ENCODE measurements at regions not wholly inside any gene's neighbourhood (a gene's known extent, or its start where the extent isn't known, plus 50 kb on each side); places are given as distances from the start of the nearest gene placed in this dataset.

DNA sequence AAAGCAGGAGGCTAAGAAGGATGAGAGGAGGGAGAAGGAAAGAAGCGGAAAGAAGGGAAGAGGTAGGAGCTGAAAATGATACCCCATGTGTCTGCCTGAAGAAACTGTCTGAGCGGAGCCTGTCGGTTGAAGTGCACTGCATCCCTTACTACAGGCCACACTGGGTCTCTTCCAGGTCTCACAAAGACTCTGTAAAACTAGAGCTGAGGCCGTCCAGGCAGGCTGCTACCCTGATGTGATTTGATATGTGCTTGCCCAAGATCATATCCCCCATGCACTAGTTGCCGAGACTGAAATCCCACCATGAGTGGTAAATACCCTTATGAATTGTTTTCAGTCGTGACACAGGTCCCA, 134.4 kb downstream of the MAIP1 start:
- Histone ChIP-seq H4K20me1 (replicated peaks; ENCODE audit: insufficient read depth) (no peaks in the 10 kb centered on the region), H3K9me2 (ENCODE audit: insufficient read depth) (peaks cover 9% of the 10 kb centered on the region), H3K27me3 (ENCODE audit: insufficient read depth) (no peaks in the 10 kb centered on the region), H3K4me1 (ENCODE audit: insufficient read depth) (peaks cover 30% of the 10 kb centered on the region), H3K36me3 (ENCODE audit: insufficient read depth) (no peaks in the 10 kb centered on the region), H3K27ac (ENCODE audit: low read depth) (no peak overlapping the region), H3K79me2 (replicated peaks; ENCODE audit: insufficient read depth) (no peaks in the 10 kb centered on the region), H3K4me3 (no peak overlapping the region), H2AFZ (peak overlapping the region; percentile 80; the same call in 1 of the 2 replicates), H3K4me2 (no peak overlapping the region), H3F3A (replicated peaks; ENCODE audit: low read depth) (no peaks in the 10 kb centered on the region)
- Mint-ChIP-seq H3K36me3 (ENCODE audit: low read depth) (no peaks in the 10 kb centered on the region), H3K4me1 (peaks cover 38% of the 10 kb centered on the region), H3K27me3 (ENCODE audit: insufficient read depth, low read depth, poor library complexity) (peaks cover 4% of the 10 kb centered on the region), H3K4me3 (no peak overlapping the region), H3K9me3 (no peaks in the 10 kb centered on the region), H3K27ac (no peak overlapping the region)
- TF ChIP-seq, protein P1, sequence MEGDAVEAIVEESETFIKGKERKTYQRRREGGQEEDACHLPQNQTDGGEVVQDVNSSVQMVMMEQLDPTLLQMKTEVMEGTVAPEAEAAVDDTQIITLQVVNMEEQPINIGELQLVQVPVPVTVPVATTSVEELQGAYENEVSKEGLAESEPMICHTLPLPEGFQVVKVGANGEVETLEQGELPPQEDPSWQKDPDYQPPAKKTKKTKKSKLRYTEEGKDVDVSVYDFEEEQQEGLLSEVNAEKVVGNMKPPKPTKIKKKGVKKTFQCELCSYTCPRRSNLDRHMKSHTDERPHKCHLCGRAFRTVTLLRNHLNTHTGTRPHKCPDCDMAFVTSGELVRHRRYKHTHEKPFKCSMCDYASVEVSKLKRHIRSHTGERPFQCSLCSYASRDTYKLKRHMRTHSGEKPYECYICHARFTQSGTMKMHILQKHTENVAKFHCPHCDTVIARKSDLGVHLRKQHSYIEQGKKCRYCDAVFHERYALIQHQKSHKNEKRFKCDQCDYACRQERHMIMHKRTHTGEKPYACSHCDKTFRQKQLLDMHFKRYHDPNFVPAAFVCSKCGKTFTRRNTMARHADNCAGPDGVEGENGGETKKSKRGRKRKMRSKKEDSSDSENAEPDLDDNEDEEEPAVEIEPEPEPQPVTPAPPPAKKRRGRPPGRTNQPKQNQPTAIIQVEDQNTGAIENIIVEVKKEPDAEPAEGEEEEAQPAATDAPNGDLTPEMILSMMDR (conservative IDR thresholded peaks at IDR 0.05; ENCODE audit: low read depth in 2 of 2) = no peak
- TF ChIP-seq ZNF114 (CRISPR knock-in tag; IDR thresholded peaks at IDR 0.05) (no peak), NANOG (IDR thresholded peaks at IDR 0.05; ENCODE audit: borderline replicate concordance) (no peak), POLR2AphosphoS5 (IDR thresholded peaks at IDR 0.05; ENCODE audit: low read depth) (no peak), JUNB (IDR thresholded peaks at IDR 0.05; ENCODE audit: unreplicated experiment) (no peak), ZNF331 (CRISPR knock-in tag; IDR thresholded peaks at IDR 0.05; ENCODE audit: low read depth) (no peak), EZH2 (IDR thresholded peaks at IDR 0.05; ENCODE audit: low read depth, unreplicated experiment) (no peak), STAT1 (IDR thresholded peaks at IDR 0.05; ENCODE audit: unreplicated experiment) (no peak), CREB1 (CRISPR knock-in tag; IDR thresholded peaks at IDR 0.05; ENCODE audit: low read depth) (no peak), EZH2phosphoT487 (IDR thresholded peaks at IDR 0.05; ENCODE audit: unreplicated experiment) (no peak)
- TF ChIP-seq, protein P2, sequence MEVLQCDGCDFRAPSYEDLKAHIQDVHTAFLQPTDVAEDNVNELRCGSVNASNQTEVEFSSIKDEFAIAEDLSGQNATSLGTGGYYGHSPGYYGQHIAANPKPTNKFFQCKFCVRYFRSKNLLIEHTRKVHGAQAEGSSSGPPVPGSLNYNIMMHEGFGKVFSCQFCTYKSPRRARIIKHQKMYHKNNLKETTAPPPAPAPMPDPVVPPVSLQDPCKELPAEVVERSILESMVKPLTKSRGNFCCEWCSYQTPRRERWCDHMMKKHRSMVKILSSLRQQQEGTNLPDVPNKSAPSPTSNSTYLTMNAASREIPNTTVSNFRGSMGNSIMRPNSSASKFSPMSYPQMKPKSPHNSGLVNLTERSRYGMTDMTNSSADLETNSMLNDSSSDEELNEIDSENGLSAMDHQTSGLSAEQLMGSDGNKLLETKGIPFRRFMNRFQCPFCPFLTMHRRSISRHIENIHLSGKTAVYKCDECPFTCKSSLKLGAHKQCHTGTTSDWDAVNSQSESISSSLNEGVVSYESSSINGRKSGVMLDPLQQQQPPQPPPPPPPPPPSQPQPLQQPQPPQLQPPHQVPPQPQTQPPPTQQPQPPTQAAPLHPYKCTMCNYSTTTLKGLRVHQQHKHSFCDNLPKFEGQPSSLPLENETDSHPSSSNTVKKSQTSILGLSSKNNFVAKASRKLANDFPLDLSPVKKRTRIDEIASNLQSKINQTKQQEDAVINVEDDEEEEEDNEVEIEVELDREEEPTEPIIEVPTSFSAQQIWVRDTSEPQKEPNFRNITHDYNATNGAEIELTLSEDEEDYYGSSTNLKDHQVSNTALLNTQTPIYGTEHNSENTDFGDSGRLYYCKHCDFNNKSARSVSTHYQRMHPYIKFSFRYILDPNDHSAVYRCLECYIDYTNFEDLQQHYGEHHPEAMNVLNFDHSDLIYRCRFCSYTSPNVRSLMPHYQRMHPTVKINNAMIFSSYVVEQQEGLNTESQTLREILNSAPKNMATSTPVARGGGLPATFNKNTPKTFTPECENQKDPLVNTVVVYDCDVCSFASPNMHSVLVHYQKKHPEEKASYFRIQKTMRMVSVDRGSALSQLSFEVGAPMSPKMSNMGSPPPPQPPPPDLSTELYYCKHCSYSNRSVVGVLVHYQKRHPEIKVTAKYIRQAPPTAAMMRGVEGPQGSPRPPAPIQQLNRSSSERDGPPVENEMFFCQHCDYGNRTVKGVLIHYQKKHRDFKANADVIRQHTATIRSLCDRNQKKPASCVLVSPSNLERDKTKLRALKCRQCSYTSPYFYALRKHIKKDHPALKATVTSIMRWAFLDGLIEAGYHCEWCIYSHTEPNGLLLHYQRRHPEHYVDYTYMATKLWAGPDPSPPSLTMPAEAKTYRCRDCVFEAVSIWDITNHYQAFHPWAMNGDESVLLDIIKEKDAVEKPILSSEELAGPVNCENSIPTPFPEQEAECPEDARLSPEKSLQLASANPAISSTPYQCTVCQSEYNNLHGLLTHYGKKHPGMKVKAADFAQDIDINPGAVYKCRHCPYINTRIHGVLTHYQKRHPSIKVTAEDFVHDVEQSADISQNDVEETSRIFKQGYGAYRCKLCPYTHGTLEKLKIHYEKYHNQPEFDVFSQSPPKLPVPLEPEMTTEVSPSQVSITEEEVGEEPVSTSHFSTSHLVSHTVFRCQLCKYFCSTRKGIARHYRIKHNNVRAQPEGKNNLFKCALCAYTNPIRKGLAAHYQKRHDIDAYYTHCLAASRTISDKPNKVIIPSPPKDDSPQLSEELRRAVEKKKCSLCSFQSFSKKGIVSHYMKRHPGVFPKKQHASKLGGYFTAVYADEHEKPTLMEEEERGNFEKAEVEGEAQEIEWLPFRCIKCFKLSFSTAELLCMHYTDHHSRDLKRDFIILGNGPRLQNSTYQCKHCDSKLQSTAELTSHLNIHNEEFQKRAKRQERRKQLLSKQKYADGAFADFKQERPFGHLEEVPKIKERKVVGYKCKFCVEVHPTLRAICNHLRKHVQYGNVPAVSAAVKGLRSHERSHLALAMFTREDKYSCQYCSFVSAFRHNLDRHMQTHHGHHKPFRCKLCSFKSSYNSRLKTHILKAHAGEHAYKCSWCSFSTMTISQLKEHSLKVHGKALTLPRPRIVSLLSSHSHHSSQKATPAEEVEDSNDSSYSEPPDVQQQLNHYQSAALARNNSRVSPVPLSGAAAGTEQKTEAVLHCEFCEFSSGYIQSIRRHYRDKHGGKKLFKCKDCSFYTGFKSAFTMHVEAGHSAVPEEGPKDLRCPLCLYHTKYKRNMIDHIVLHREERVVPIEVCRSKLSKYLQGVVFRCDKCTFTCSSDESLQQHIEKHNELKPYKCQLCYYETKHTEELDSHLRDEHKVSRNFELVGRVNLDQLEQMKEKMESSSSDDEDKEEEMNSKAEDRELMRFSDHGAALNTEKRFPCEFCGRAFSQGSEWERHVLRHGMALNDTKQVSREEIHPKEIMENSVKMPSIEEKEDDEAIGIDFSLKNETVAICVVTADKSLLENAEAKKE (CRISPR knock-in tag; IDR thresholded peaks at IDR 0.05) = no peak
- TF ChIP-seq, protein P3, sequence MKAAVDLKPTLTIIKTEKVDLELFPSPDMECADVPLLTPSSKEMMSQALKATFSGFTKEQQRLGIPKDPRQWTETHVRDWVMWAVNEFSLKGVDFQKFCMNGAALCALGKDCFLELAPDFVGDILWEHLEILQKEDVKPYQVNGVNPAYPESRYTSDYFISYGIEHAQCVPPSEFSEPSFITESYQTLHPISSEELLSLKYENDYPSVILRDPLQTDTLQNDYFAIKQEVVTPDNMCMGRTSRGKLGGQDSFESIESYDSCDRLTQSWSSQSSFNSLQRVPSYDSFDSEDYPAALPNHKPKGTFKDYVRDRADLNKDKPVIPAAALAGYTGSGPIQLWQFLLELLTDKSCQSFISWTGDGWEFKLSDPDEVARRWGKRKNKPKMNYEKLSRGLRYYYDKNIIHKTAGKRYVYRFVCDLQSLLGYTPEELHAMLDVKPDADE (IDR thresholded peaks at IDR 0.05) = no peak
- TF ChIP-seq, protein P4, sequence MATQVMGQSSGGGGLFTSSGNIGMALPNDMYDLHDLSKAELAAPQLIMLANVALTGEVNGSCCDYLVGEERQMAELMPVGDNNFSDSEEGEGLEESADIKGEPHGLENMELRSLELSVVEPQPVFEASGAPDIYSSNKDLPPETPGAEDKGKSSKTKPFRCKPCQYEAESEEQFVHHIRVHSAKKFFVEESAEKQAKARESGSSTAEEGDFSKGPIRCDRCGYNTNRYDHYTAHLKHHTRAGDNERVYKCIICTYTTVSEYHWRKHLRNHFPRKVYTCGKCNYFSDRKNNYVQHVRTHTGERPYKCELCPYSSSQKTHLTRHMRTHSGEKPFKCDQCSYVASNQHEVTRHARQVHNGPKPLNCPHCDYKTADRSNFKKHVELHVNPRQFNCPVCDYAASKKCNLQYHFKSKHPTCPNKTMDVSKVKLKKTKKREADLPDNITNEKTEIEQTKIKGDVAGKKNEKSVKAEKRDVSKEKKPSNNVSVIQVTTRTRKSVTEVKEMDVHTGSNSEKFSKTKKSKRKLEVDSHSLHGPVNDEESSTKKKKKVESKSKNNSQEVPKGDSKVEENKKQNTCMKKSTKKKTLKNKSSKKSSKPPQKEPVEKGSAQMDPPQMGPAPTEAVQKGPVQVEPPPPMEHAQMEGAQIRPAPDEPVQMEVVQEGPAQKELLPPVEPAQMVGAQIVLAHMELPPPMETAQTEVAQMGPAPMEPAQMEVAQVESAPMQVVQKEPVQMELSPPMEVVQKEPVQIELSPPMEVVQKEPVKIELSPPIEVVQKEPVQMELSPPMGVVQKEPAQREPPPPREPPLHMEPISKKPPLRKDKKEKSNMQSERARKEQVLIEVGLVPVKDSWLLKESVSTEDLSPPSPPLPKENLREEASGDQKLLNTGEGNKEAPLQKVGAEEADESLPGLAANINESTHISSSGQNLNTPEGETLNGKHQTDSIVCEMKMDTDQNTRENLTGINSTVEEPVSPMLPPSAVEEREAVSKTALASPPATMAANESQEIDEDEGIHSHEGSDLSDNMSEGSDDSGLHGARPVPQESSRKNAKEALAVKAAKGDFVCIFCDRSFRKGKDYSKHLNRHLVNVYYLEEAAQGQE (IDR thresholded peaks at IDR 0.05; ENCODE audit: unreplicated experiment) = no peak
- DNase-seq (ENCODE audit: low spot score) (no peak), ATAC-seq (peak; percentile 48)

All from GM23338 (cell line).